Activated naive CD8-positive, alpha-beta T cell treated with anti-CD3 and anti-CD28 coated beads, Interleukin-2, amount 50 U/mL, for 24 hours (primary cell): ENCODE measurements at regions not wholly inside any gene's neighbourhood (a gene's known extent, or its start where the extent isn't known, plus 50 kb on each side); places are given as distances from the start of the nearest gene placed in this dataset.
"Not testable (repeated sequence)": the region's sequence is repeated elsewhere in the genome, so short reads cannot be mapped to it uniquely, and the experiment has no call there.

ENCODE experiments used
- ATAC-seq: fragments of 150-1000 bp; cut with Tn5 transposase; one replicate; pipeline ENCODE4 v1.10.0; 2021
- DNase-seq: peaks from one replicate; pipeline ENCODE4 v3.0.0; 2021
- H3K27ac Mint-ChIP-seq: one replicate; pipeline ENCODE4 v1.8.0; 2021; ENCODE audit warnings: mild to moderate bottlenecking, mixed read lengths
- H3K27me3 Mint-ChIP-seq: one replicate; pipeline ENCODE4 v1.8.0; 2021; ENCODE audit warnings: mixed read lengths
- H3K36me3 Mint-ChIP-seq: one replicate; pipeline ENCODE4 v1.8.0; 2021; ENCODE audit warnings: low read depth, mixed read lengths
- H3K4me1 Mint-ChIP-seq: one replicate; pipeline ENCODE4 v1.8.0; 2021; ENCODE audit warnings: mixed read lengths
- H3K4me3 Mint-ChIP-seq: one replicate; pipeline ENCODE4 v1.8.0; 2021; ENCODE audit warnings: mild to moderate bottlenecking, moderate library complexity, mixed read lengths
- H3K9me3 Mint-ChIP-seq: one replicate; pipeline ENCODE4 v1.8.0; 2021; ENCODE audit warnings: mixed read lengths

DNA sequence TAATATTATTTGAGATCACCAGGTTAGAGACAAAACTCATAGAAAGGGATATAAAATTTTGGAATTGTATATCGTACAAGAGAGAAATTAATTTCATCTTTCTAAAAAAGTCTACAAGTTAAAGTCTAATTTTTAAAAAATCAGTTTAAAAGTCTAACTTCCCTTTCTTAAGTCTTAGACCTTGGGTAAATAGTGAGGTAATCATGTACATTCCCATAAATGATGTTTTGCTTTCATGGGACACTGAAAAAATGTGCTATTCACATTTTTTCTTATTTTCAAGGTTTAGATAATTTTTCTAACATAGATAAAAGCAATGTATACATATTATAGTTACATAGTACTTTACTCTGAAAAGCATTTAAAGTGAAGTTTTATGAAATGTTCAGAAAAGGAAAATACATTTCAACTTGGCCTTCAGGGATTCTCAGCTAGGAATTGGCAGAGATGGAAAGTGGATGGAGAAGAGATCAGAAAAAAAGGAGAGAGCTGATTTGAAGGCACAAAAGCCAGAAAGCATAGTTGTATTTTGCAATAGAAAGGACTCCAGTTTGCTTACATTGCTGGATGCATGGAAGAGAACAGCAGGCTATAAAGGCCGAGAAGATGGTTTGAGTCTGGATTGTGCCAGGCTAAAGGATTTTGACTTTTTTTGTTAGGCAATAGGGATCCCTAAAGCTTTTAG lies 194.0 kb downstream of the CASP12 start:
- Mint-ChIP-seq H3K36me3 (peaks cover 3% of the 10 kb centered on the region), H3K27me3 (no peaks in the 10 kb centered on the region), H3K27ac (peak overlapping the region; percentile 90), H3K9me3 (peaks cover 6% of the 10 kb centered on the region), H3K4me3 (no peak overlapping the region), H3K4me1 (peaks cover 60% of the 10 kb centered on the region)
- DNase-seq, result no peak
- no peak for ATAC-seq

DNA sequence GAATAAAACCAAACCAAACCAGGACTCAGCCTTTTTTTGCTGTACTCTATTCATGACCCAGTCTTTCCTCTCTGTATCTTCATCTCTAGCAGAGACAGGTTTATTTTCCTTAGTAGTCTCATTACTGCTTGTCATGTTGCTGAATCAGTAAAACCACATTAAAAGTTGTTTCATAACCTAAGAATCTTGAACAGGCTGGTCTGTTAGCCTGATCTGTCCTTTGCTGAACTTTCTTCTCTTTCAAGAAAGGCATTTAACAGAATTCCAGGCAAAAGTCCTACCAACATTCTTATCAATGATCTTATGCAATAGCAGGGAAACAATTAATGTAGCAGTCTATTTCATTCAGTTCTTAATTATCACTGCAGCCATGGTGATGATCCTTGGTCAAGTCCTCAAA lies 197.7 kb downstream of the CASP12 start:
- Mint-ChIP-seq H3K4me1 (peaks cover 36% of the 10 kb centered on the region), H3K27ac (no peak overlapping the region), H3K36me3 (no peaks in the 10 kb centered on the region), H3K4me3 (no peak overlapping the region), H3K27me3 (no peaks in the 10 kb centered on the region), H3K9me3 (no peaks in the 10 kb centered on the region)
- no peak for DNase-seq
- peak; percentile 78 for ATAC-seq

DNA sequence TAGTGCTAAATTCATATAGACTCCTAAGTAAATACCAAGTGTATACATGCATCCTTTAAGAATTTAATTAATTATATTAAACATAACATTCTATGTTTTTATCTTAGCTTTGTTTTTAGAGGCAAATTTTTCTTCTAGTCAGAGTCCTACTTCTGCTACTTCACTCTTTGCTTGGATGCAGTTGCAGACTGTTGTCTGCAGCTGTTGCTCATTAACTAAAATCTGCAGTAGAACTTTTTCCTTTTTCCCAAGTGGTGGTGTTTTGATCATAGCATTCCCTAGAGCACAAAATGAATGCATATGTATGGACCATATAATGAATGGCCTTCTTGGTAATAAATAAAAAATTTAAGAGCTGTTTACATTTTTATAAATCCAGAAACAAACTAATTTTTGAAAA lies 198.3 kb downstream of the CASP12 start:
- Mint-ChIP-seq H3K27ac (no peak overlapping the region), H3K36me3 (no peaks in the 10 kb centered on the region), H3K4me1 (peaks cover 30% of the 10 kb centered on the region), H3K4me3 (no peak overlapping the region), H3K27me3 (no peaks in the 10 kb centered on the region), H3K9me3 (no peaks in the 10 kb centered on the region)
- no peak for DNase-seq
- ATAC-seq, result no peak

DNA sequence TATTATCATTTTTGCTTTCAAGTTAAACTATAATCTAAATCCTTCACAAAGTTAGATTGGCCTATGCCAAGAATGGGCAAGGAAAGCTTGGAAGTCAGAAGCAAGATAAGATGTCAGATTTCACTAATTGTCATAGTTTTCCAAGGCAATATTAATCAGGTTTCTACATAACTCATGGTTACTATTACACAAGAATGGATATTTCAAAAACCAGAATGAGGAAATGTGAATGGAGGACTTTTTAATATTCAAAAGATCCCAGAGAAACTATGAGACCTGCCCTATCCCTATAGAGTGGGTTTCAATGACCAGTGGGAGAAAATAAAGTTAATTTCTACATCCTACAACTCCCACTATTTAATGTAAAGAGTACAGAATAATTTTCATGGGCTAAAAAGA lies 203.2 kb downstream of the CASP12 start:
- H3K9me3 Mint-ChIP-seq, result peaks cover 3% of the 10 kb centered on the region
- ATAC-seq (no peak), DNase-seq (no peak)
- peaks cover 14% of the 10 kb centered on the region for H3K4me1 Mint-ChIP-seq
- peak overlapping the region; percentile 7 for H3K27ac Mint-ChIP-seq
- H3K4me3 Mint-ChIP-seq, result no peak overlapping the region
- no peaks in the 10 kb centered on the region for H3K27me3 Mint-ChIP-seq
- H3K36me3 Mint-ChIP-seq, result no peaks in the 10 kb centered on the region

DNA sequence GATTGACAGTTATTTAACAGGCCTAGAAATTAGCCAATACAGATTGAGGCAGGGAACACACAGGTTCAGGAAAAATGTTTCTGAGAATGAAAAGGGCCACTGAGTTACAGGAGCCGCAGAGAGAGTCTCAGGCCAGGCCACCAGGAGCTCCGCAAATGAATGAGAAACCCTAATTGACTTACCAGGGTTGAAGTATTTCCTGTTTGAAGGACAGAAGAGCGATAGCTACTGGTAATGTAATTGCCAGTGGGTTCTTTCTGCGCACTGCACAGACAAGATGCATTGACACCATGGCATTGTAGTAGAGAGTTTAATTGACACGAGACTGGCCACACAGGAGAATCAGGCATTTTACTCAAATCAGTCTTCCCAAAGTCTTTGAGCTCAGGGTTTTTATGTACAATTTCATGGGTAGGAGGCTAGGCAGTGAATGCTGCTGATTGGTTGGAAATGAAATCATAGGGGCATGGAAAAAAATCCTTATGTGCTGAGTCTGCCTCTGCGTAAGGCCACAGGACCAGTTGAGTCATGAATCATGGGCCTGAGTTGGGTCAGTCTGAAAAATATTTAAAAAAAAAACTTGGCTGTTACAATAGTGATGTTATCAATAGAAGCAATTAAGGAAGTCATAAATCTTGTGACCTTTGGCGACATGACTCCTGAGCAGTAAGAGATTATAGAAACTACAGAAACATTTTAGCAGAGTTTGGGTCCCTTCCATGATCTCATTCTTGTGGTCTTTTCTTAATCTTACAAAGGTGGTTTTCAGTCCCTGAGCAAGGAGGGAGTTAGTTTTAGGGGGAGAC lies 203.8 kb downstream of the CASP12 start:
- Mint-ChIP-seq H3K9me3 (peaks cover 3% of the 10 kb centered on the region), H3K27ac (peak overlapping the region; percentile 7), H3K27me3 (no peaks in the 10 kb centered on the region), H3K36me3 (no peaks in the 10 kb centered on the region), H3K4me1 (peaks cover 14% of the 10 kb centered on the region), H3K4me3 (no peak overlapping the region)
- ATAC-seq, result peak; percentile 66
- no peak for DNase-seq

DNA sequence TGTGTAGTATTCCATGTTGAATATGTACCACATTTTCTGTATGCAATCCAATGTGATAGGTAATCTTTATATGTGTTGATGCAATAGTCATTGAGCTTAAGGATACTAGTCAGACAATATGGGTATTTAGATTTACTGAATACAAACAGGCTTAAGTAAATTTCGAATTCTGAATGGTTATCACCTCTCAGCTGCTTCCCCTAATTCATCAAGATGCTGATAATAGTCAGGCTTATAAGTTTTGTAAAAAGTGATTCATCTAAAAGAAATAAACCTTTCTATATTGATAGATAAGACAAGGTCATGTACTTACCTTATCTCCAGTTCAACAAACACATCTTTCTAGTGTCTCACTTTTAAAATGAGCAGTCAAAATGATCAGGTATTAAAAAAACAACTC lies 205.5 kb downstream of the CASP12 start:
- Mint-ChIP-seq H3K36me3 (no peaks in the 10 kb centered on the region), H3K9me3 (peaks cover 3% of the 10 kb centered on the region), H3K27me3 (no peaks in the 10 kb centered on the region), H3K4me1 (peaks cover 17% of the 10 kb centered on the region), H3K4me3 (no peak overlapping the region), H3K27ac (no peak overlapping the region)
- DNase-seq (no peak), ATAC-seq (no peak)

DNA sequence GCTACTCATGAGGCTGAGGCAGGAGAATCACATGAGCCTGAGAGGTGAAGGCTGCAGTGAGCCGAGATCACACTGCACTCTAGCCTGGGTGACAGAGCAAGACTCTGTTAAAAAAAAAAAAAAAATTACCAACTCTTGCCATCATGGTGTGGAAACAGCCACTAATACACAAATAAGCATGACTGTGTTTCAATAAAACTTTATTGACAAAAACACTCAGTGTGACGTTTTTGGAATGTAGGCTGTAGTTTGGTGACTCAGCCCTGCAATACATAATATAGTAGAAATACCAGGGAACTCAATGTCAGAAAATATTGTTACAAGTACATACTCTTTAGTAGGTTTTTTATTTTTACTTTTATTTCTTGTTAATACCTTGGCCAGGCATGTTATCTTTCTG lies 207.1 kb downstream of the CASP12 start:
- Mint-ChIP-seq H3K9me3 (peaks cover 3% of the 10 kb centered on the region), H3K4me1 (peaks cover 20% of the 10 kb centered on the region), H3K36me3 (no peaks in the 10 kb centered on the region), H3K27me3 (no peaks in the 10 kb centered on the region), H3K27ac (no peak overlapping the region), H3K4me3 (no peak overlapping the region)
- ATAC-seq (no peak), DNase-seq (no peak)

DNA sequence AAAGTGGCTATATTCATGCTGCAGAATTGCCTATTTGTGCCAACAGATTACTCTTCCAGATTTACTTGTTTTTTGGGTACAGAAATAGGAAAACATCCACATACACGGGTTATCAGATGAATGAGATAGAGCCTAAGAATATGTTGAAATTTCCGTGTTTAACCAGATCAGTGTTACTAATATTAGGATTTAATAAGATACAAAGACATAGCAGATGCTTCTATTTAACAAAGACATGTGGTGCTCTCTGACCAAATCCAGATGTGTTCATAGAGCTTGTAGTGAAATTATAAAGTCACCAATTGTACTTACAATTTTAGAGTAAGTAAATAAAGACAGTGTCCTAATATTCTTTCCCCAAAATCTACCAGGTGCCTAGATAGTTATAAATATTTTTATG lies 208.0 kb downstream of the CASP12 start:
- Mint-ChIP-seq H3K27me3 (no peaks in the 10 kb centered on the region), H3K4me3 (no peak overlapping the region), H3K4me1 (peaks cover 20% of the 10 kb centered on the region), H3K36me3 (no peaks in the 10 kb centered on the region), H3K27ac (no peak overlapping the region), H3K9me3 (peaks cover 3% of the 10 kb centered on the region)
- ATAC-seq, result no peak
- DNase-seq, result no peak

DNA sequence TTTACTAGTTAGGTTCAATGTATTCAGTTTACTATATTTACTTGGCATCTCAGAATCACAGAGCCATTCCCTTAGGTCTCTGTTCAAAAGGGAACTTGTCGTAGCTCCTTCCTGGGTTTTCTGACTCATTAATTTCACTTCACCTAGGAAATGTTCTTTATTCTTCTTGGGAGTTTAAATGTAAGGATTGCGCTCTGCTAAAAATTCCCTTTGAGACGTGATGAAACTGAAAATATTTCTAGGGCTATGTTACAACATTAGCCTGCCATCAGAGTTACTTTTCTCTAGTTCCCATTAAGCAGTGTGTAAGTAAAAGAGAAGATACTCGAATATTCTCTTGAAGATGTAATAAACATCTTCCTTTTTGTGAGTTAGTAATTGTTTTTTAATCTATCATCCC lies 209.5 kb downstream of the CASP12 start:
- Mint-ChIP-seq H3K4me1 (peaks cover 8% of the 10 kb centered on the region), H3K27me3 (no peaks in the 10 kb centered on the region), H3K9me3 (peaks cover 3% of the 10 kb centered on the region), H3K36me3 (no peaks in the 10 kb centered on the region), H3K4me3 (no peak overlapping the region), H3K27ac (no peak overlapping the region)
- ATAC-seq (no peak), DNase-seq (no peak)

DNA sequence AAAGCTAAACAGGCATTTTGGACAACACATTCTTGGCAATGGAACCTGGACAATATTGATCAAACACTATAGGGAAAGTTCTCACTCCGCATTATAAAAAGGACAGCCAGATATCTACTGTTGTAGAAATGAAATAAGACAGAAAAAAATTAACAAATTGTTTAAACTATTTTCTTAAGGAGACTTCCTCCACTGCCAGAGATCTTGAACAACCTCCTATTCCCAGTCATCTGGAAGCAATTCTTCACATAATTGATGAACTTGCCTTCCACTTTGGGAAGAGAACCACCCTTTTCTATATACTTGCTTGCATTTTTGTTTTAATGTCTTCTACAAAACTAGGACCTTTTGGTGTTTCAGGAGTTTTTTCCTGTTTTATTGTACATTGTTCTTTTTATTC lies 216.1 kb downstream of the CASP12 start:
- DNase-seq (no peak), ATAC-seq (no peak)
- Mint-ChIP-seq H3K27ac (no peak overlapping the region), H3K27me3 (no peaks in the 10 kb centered on the region), H3K9me3 (no peaks in the 10 kb centered on the region), H3K4me3 (no peak overlapping the region), H3K4me1 (peaks cover 2% of the 10 kb centered on the region), H3K36me3 (no peaks in the 10 kb centered on the region)

DNA sequence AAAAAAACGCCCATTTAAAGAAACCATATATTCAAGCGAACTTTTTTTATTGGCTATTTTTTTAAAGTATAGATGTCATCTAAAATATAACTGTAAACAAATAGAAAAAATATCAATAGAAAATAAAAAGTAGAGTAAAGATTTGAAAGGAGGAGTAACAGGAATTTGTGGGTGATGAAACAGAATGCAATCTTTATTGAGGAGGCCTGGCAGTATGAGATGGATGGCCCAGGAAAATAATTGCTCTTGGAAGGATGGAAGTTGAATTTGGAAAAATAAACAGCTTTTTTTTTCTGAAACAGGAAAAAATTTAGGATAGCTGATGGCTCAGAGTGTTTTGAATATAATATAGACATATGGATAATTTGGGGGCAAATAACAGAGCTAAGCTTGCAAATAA lies 219.0 kb downstream of the CASP12 start:
- Mint-ChIP-seq H3K4me1 (peaks cover 2% of the 10 kb centered on the region), H3K9me3 (peaks cover 6% of the 10 kb centered on the region), H3K27ac (no peak overlapping the region), H3K27me3 (no peaks in the 10 kb centered on the region), H3K36me3 (no peaks in the 10 kb centered on the region), H3K4me3 (no peak overlapping the region)
- no peak for ATAC-seq
- DNase-seq, result no peak

DNA sequence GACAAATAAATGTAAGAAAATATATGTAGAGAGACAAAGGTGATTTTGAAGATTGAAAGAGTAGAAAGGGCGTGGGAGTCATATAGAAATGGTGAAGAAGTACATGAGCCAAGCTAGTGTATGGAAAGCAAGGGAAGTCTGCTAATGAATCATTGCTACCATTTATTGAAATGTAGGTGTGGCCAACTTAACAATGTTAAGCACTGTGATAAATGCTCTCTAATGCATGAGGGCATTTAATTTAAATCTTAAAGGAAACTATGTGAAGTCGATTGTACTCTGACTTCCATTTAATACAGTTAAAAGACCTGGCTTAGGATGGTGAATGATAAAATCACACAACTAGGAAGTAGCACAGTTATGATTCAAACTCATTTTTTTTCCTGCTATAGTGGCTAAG lies 219.9 kb downstream of the CASP12 start:
- Mint-ChIP-seq H3K36me3 (no peaks in the 10 kb centered on the region), H3K27ac (no peak overlapping the region), H3K4me1 (peaks cover 2% of the 10 kb centered on the region), H3K9me3 (peaks cover 6% of the 10 kb centered on the region), H3K27me3 (no peaks in the 10 kb centered on the region), H3K4me3 (no peak overlapping the region)
- DNase-seq (no peak), ATAC-seq (no peak)

DNA sequence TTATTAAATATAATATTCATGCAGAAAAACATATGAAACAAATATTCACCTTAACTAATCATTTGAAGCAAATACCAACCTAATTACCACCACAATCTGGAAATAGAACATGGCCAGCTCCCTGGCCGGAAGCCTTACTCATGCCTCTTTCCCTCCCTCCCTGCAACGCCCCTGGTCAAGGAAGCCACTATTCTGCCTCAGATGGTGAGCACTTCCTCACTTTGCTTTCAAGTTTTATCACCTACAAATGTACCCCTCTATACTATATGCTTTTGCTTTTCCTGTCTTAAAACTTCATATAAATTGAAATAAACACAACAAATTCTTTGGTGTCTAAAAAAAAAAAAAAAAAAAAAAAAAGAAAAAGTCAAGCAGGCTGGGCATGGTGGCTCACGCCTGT lies 221.2 kb downstream of the CASP12 start:
- not testable (repeated sequence) for H3K4me3 Mint-ChIP-seq, H3K36me3 Mint-ChIP-seq

DNA sequence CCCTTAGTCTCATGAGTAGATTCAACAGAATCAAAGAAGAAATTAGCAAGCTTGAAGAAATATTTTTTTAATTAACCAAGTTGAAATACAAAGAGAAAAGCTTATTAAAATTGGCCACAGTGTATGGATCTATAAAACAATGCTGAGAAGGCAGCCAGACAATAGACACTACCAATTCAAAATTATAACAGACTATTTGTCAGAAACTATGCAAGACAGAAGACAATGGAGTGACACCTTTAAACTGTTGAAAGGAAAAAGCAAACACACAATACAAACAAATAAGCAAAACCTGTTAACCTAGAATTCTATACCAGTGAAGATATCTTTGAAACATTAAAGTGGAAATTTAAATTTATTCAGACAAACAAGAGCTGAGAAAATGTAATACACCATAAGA lies 225.4 kb downstream of the CASP12 start:
- Mint-ChIP-seq H3K27me3 (peaks cover 3% of the 10 kb centered on the region), H3K36me3 (no peaks in the 10 kb centered on the region), H3K27ac (no peak overlapping the region), H3K4me1 (peaks cover 12% of the 10 kb centered on the region), H3K9me3 (peaks cover 18% of the 10 kb centered on the region), H3K4me3 (no peak overlapping the region)
- no peak for DNase-seq
- no peak for ATAC-seq

More for the DNA sequence above, 221.2 kb downstream of the CASP12 start:
- DNase-seq, ATAC-seq, H3K27me3 Mint-ChIP-seq, H3K27ac Mint-ChIP-seq, H3K9me3 Mint-ChIP-seq, H3K4me1 Mint-ChIP-seq: not testable (repeated sequence)

DNA sequence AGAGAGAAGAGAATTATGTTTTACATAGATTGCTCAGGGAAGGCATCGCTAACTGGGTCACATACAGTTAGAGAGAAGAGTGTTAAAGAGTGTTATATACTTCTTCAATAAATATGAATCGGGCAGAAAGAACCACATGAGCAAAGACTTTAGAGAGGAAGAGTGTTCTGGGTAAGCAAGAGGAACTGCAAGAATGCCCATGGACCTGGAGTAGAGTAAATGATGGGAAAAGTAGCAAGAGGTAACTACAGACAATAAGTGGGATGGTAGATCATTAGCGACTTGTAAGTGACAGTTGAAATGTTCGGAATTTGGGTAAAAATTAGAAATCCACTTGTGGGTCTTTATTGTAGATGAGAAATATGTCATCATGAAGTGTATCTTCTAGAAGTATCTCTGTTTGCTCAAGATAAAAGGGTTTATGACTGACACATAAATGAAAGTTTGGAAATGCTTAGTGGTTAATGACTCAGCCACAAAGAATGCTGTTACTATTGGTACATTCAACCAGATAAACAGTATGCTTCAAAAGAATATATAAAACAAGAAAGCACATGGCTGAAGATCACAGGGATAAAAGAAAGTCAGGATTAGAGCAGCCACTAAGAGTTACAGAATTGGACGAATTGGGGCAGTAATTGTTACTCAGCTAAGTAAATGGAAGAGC lies 229.3 kb downstream of the CASP12 start:
- Mint-ChIP-seq H3K9me3 (peaks cover 12% of the 10 kb centered on the region), H3K27ac (no peak overlapping the region), H3K4me3 (no peak overlapping the region), H3K27me3 (peaks cover 3% of the 10 kb centered on the region), H3K4me1 (peaks cover 12% of the 10 kb centered on the region), H3K36me3 (no peaks in the 10 kb centered on the region)
- ATAC-seq (peak; percentile 66), DNase-seq (no peak)
